LNCAP (cell line): ENCODE measurements at regions not wholly inside any gene's neighbourhood (a gene's known extent, or its start where the extent isn't known, plus 50 kb on each side); places are given as distances from the start of the nearest gene placed in this dataset.

Experiments used
- TF ChIP-seq, protein P1 (sequence below): fragments of 450-650 bp; IDR thresholded peaks from 2 replicates; pipeline ENCODE4 v1.5.1; 2017; ENCODE audit warnings: mild to moderate bottlenecking

DNA sequence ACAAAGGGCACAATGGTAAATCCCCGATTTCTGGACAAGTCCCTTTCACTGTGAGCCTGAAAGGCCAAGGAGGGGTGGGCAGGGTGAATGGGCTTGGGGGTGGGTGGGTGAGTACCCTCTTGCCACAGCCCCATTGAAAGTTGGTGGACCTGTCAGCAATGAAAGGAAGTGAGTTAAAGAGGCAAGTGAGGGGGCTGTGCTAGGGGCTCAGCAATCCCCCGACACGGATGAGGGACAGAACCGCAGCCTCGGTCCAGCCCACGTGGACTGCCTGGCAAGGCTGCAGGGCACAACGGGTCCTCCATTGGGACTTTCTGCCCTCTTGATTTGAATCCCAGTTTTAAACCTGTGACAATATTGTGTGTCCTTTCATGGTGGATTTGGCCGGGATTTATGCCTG, 255.3 kb downstream of the FOXD2 start:
- TF ChIP-seq, protein P1, sequence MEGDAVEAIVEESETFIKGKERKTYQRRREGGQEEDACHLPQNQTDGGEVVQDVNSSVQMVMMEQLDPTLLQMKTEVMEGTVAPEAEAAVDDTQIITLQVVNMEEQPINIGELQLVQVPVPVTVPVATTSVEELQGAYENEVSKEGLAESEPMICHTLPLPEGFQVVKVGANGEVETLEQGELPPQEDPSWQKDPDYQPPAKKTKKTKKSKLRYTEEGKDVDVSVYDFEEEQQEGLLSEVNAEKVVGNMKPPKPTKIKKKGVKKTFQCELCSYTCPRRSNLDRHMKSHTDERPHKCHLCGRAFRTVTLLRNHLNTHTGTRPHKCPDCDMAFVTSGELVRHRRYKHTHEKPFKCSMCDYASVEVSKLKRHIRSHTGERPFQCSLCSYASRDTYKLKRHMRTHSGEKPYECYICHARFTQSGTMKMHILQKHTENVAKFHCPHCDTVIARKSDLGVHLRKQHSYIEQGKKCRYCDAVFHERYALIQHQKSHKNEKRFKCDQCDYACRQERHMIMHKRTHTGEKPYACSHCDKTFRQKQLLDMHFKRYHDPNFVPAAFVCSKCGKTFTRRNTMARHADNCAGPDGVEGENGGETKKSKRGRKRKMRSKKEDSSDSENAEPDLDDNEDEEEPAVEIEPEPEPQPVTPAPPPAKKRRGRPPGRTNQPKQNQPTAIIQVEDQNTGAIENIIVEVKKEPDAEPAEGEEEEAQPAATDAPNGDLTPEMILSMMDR = no peak

DNA sequence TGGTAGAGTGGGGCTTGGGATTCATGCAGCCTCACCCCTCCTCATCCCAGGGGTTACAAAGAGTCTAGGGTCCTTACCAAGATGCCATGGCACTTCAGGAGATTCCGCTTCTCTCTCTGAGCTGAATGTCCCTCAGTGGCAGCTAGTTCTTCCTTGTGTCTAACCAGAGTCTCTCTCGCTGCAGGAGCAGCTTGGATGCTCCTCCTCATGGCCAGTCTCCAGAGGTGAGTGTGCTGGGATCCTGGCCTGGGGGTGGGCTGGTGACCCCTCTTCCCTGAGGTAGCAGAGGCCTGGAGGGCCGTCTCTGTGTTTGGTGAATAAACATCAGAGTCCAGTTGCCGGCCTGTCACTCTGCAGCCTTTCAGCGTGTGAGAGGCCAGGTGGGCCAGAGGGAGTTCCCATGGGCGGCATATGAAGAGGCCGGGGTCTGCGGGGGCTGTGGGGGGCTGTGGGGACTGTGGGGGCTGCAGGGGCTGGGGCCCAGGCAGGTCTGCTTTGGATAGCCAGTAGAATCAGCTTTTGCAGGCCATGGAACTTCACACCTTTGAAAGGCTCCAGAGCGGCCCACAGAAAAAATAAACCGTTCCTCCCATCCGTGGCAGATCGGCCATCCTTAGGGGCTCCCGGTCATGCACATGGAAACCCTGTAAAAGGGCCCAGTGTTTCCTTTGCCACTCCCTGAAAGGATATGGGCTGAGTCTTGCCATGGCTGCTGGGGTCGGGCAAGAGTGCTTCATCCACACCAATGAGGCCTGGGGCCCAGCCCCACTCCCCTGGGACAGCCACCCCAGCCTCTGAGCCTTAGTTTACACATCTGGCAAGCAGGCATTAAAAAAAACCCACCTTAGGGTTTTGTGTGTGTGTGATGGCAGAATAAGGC, 256.4 kb downstream of the FOXD2 start:
- TF ChIP-seq, protein P1 = no peak

DNA sequence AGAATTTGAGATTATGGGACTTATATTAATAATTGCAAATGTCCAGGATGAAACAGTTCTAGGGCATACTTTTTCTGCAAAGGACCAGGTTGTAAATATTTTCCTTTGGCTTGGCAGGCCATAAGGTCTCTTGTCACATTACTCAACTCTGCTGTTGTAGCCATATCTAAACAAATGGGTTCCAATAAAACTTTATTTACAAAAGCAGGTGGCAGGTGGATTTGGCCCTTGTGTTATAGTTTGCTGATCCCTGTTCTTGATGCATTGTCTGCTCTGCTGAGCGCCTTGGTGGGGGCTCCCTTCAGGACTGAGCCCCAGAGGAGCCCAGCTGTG, 258.5 kb downstream of the FOXD2 start:
- TF ChIP-seq, protein P1 = no peak

DNA sequence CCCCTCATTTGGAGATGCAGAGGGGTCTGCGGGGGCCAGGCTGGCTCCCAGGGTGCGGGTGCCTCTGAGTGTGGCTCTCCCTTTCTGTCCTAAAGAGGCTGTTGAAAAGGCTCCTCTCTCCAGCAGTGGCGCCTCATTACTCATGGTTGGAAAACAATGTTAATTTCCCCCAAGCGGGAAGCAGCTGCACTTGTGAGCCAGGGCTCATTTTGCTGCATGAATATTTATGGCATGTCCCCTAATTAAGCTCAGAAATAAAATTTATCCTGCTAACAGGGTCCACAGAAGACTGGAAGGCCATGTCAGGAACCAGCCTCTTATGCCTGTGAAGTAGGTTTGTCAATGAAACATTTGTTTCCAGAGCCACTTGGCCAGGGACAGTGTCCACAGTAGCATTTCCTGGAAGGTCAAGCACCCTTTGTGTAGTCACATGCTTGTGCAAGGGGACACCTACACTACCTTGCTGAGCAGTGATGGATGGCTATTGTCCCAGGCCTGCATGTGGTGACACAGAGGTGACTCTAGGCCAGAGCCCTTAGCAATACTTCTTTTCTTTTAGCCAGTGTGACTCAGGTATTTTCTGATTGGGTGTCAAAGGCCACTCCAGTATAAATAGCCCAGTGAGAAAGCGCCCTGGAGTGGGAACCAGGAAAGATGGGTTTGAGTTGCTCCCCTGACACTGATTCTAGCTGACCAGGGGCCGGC, 259.0 kb downstream of the FOXD2 start:
- TF ChIP-seq, protein P1 = no peak

DNA sequence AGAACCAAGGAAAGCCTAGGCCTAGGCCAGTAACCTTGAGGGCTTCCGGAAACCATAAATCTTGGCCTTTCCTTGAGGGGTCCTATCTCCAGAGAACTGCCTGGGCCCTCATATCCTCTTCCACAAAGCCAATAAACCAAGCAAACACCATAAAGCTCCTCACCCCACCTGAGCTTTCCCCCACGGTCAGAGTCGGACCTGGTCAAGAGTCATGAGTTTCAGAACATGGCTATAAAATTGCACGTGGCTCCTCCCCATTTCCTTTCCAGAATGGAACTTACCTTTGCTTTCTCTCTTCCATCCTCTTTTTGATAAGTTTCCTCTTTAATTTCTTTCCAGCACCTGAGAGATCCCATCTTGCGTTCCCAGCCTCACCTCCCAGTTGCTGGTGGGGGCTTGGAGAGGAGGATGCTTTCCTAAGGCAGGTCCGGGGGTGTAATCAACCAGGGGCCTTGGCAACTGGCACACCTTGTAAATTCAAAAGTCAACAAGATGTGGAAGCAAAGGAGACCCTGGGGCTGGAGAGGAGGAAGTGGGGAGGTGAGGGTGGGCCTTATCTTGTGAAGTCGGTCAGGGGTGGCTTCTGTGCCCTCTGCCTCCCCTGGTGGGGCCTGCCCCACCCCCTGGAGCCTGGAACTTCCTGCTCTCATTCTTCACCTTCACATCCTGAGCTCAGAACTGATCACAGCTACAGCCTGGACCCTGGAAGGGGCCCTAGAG, 259.9 kb downstream of the FOXD2 start:
- TF ChIP-seq, protein P1 = no peak

DNA sequence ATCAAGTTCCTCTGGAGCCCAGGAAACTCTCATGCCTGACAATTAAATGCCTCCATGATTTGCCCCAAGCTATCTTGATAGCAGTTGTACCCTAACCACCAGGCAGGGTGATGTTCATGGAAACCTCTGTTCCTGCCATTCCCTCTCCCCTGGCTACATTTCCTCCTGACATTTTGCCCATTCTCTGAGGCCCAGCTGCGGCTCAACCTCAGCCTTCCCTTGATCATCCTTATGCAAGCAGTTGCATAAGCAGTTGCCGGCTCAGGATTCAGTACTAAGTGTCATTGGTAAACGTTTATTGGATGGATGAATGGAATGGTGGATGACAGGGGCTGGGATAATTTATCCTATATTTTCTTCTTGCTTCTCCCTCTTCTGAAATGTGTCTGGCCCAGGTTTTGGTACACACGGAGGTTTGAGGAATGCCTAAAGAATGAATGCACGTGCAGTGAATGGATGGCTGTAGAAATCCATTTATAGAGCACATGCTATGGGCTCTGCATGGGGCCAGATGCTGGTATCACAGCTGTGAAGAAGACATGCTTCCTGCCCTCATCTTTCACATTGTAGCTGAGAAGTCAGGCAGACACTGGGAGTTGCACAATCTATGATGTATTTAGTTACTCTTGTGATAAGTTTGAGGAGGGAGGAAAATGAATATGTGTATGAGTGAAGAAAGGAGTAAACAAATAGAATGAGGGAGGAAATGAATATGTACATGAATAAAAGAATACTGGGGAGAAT, 261.8 kb downstream of the FOXD2 start:
- TF ChIP-seq, protein P1 = no peak

DNA sequence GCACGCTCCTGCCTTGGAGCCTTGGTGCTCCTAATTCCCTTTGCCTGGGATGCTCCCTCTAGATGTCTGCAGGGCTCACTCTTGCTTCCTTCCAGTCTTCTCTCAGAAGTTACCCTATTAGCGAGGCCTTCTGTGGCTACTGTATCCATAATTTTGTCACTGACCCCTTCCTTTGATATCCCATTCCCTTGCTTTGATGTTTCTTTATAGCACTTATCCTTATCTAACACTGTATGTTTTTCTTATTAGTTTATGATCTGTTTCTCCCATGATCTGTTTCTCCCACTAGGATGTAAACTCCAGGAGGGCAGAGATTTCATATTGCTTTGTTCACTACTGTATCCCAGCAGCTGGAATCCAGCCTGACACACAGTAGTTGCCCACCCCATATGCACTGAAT, 263.4 kb downstream of the FOXD2 start:
- TF ChIP-seq, protein P1 = no peak
